Endodermal cell (in vitro differentiated cells): ENCODE measurements at regions not wholly inside any gene's neighbourhood (a gene's known extent, or its start where the extent isn't known, plus 50 kb on each side); places are given as distances from the start of the nearest gene placed in this dataset.

Experiments
- DNase-seq: peaks from one replicate; pipeline ENCODE4 v3.0.0-alpha.2; 2017
- H3K27ac ChIP-seq: 2 replicates; pipeline ENCODE4 v1.5.1; 2013; ENCODE audit warnings: mild to moderate bottlenecking, low read depth, low read length, moderate library complexity
- H3K27me3 ChIP-seq: 2 replicates; pipeline ENCODE4 v1.6.1; 2013; ENCODE audit warnings: mild to moderate bottlenecking, low read length, moderate library complexity; ENCODE audit not compliant: insufficient read depth, control insufficient read depth, poor library complexity, severe bottlenecking
- H3K36me3 ChIP-seq: 2 replicates; pipeline ENCODE4 v1.7.0; 2013; ENCODE audit warnings: mild to moderate bottlenecking, low read length, moderate library complexity; ENCODE audit not compliant: control insufficient read depth, insufficient read depth
- H3K4me1 ChIP-seq: one replicate; pipeline ENCODE4 v1.7.0; 2013; ENCODE audit warnings: low read length; ENCODE audit not compliant: control insufficient read depth, insufficient read depth
- H3K4me3 ChIP-seq: 2 replicates; pipeline ENCODE4 v1.5.1; 2013; ENCODE audit warnings: mild to moderate bottlenecking, low read length, moderate library complexity
- H3K9ac ChIP-seq: 2 replicates; pipeline ENCODE4 v1.6.1; 2013; ENCODE audit warnings: mild to moderate bottlenecking, low read length, moderate library complexity; ENCODE audit not compliant: poor library complexity, severe bottlenecking; ENCODE audit errors: extremely low read depth
- H3K9me3 ChIP-seq: 2 replicates; pipeline ENCODE4 v1.6.1; 2013; ENCODE audit warnings: mild to moderate bottlenecking, low read length, moderate library complexity; ENCODE audit not compliant: control insufficient read depth
- H3K27ac Mint-ChIP-seq: 2 replicates; pipeline ENCODE4 v1.8.0; 2020; ENCODE audit warnings: mixed read lengths
- H3K27me3 Mint-ChIP-seq: 2 replicates; pipeline ENCODE4 v1.8.0; 2021; ENCODE audit warnings: mild to moderate bottlenecking, mixed read lengths; ENCODE audit not compliant: insufficient read depth
- H3K36me3 Mint-ChIP-seq: 2 replicates; pipeline ENCODE4 v1.8.0; 2020; ENCODE audit warnings: low read depth, mixed read lengths
- H3K4me1 Mint-ChIP-seq: 2 replicates; pipeline ENCODE4 v1.8.0; 2020; ENCODE audit warnings: mixed read lengths
- H3K4me3 Mint-ChIP-seq: 2 replicates; pipeline ENCODE4 v1.8.0; 2020; ENCODE audit warnings: mild to moderate bottlenecking, moderate library complexity, mixed read lengths
- H3K9me3 Mint-ChIP-seq: 2 replicates; pipeline ENCODE4 v1.8.0; 2020; ENCODE audit warnings: mild to moderate bottlenecking, mixed read lengths
- WGBS, 2 experiments: methylation state at CpG; one replicate each; pipeline versions ENCODE4 v1.1.5 to v1.1.7; 2013; ENCODE audit warnings: missing lambda C conversion rate in 2 of 2, mixed read lengths in 1 of 2; ENCODE audit not compliant: insufficient coverage in 1 of 2, insufficient read length in 1 of 2; 5-methylcytosine and 5-hydroxymethylcytosine counted together
- TF ChIP-seq, protein P1 (sequence below): fragments of 200-600 bp; sonication (generic); conservative IDR thresholded peaks from 2 replicates; pipeline ENCODE4 v1.5.0; 2021; ENCODE audit warnings: antibody characterized with exemption, mild to moderate bottlenecking

DNA sequence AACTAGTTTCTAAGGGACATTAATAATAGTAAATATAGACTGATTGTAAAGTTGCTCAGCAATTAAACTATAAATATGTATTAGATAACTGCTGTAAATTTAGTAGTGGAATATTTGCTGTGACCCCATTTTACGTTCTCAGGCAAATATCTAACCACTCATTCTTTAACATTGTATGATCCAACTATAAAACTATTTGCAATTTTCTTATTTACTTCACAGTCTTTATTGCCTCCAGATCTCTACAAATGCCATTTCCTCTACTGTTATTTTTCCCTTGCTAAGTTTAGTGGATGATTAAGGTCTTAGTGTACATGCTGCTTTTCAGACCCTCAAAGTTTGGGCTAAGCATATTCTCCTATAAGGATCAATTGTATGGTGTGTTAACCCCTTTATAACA lies 526.2 kb upstream of the ST8SIA4 start:
- H3K36me3 Mint-ChIP-seq = no peaks in the 10 kb centered on the region
- DNase-seq = no peak
- H3K27ac Mint-ChIP-seq = no peak overlapping the region
- Histone ChIP-seq H3K27me3 (no peaks in the 10 kb centered on the region), H3K4me1 (no peaks in the 10 kb centered on the region), H3K4me3 (no peak overlapping the region), H3K9ac (no peak overlapping the region), H3K27ac (no peak overlapping the region), H3K9me3 (peaks cover 4% of the 10 kb centered on the region), H3K36me3 (no peaks in the 10 kb centered on the region)
- H3K9me3 Mint-ChIP-seq = peaks cover 7% of the 10 kb centered on the region
- 70% methylated on average over 1 of the region's 1 CpG; no CpG with 5 or more reads in 1 of the 2 experiments for WGBS, 2 experiments
- H3K4me3 Mint-ChIP-seq = no peak overlapping the region
- no peaks in the 10 kb centered on the region for H3K4me1 Mint-ChIP-seq
- H3K27me3 Mint-ChIP-seq = no peaks in the 10 kb centered on the region
- TF ChIP-seq, protein P1, sequence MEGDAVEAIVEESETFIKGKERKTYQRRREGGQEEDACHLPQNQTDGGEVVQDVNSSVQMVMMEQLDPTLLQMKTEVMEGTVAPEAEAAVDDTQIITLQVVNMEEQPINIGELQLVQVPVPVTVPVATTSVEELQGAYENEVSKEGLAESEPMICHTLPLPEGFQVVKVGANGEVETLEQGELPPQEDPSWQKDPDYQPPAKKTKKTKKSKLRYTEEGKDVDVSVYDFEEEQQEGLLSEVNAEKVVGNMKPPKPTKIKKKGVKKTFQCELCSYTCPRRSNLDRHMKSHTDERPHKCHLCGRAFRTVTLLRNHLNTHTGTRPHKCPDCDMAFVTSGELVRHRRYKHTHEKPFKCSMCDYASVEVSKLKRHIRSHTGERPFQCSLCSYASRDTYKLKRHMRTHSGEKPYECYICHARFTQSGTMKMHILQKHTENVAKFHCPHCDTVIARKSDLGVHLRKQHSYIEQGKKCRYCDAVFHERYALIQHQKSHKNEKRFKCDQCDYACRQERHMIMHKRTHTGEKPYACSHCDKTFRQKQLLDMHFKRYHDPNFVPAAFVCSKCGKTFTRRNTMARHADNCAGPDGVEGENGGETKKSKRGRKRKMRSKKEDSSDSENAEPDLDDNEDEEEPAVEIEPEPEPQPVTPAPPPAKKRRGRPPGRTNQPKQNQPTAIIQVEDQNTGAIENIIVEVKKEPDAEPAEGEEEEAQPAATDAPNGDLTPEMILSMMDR = no peak

DNA sequence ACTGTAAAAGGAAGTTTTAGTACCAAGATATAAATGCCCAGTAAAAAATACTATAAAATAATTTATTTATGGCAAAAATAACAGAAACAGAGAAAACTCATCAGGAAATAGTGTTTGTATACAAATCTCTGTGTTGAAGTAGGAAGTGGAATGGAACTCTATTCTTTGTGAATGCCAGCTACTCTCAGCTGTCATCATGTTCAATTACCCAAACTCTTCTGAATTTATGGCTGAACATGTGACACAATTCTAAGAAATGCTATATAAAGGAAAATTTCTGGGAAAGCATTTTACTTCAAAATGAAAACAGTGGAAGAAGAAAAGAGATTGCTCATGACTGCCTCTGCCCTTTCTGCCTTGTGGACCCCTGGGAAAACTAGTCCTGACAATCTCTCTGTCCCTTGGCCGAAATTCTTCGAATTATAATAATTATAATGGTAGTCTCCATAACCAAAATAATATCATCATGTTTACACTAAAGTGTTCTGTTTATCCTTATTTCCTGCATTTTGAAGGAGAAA lies 522.3 kb upstream of the ST8SIA4 start:
- no peaks in the 10 kb centered on the region for H3K4me1 ChIP-seq
- H3K4me3 ChIP-seq = no peak overlapping the region
- Mint-ChIP-seq H3K4me3 (no peak overlapping the region), H3K27ac (no peak overlapping the region), H3K9me3 (peaks cover 2% of the 10 kb centered on the region), H3K4me1 (no peaks in the 10 kb centered on the region), H3K36me3 (no peaks in the 10 kb centered on the region), H3K27me3 (no peaks in the 10 kb centered on the region)
- H3K9me3 ChIP-seq = peaks cover 1% of the 10 kb centered on the region
- no peaks in the 10 kb centered on the region for H3K27me3 ChIP-seq
- WGBS, 2 experiments = 93 to 100% methylated on average over 2 of the region's 2 CpGs
- H3K36me3 ChIP-seq = no peaks in the 10 kb centered on the region
- TF ChIP-seq, protein P1 = no peak
- no peak overlapping the region for H3K9ac ChIP-seq
- no peak overlapping the region for H3K27ac ChIP-seq
- DNase-seq = no peak

DNA sequence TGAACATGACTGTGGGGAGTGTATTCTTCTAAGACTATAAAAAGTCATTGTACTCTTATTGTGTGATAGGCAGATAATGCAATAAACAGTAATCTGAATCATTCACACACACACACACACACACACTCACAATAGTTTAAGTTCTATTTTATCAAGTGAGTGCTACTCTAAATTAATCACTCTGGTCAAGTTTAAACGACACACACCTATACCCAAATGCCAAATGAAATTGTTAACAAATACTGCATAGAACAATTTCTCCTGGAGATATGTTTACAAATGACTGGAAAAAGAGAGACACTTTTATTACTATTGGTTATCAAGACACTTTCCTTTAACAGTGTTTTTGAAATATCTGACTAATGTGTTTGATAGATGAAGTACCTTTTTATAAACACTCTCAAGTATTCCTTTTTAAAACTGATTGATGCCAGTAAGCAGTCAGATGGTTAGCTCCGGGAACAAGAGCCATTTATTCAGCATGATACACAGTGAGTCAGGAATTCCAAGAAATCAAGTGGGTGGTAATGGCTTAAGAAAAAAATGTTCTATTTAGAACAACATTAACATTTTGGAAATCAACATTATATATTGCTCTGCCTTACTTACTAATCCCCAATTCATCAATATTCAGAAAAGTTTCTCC lies 521.6 kb upstream of the ST8SIA4 start:
- H3K9me3 Mint-ChIP-seq = no peaks in the 10 kb centered on the region
- WGBS, 2 experiments = 73% methylated on average over 2 of the region's 2 CpGs; no CpG with 5 or more reads in 1 of the 2 experiments
- no peaks in the 10 kb centered on the region for H3K36me3 Mint-ChIP-seq
- no peak overlapping the region for H3K27ac Mint-ChIP-seq
- no peaks in the 10 kb centered on the region for H3K4me1 ChIP-seq
- no peaks in the 10 kb centered on the region for H3K27me3 ChIP-seq
- H3K9ac ChIP-seq = no peak overlapping the region
- H3K4me3 ChIP-seq = no peak overlapping the region
- H3K9me3 ChIP-seq = no peaks in the 10 kb centered on the region
- H3K4me3 Mint-ChIP-seq = no peak overlapping the region
- TF ChIP-seq, protein P1 = no peak
- H3K36me3 ChIP-seq = no peaks in the 10 kb centered on the region
- DNase-seq = no peak
- H3K4me1 Mint-ChIP-seq = no peaks in the 10 kb centered on the region
- H3K27ac ChIP-seq = no peak overlapping the region
- H3K27me3 Mint-ChIP-seq = no peaks in the 10 kb centered on the region
